ENCODE measurements at regions not wholly inside any gene's neighbourhood (a gene's known extent, or its start where the extent isn't known, plus 50 kb on each side); places are given as distances from the start of the nearest gene placed in this dataset.

DNA sequence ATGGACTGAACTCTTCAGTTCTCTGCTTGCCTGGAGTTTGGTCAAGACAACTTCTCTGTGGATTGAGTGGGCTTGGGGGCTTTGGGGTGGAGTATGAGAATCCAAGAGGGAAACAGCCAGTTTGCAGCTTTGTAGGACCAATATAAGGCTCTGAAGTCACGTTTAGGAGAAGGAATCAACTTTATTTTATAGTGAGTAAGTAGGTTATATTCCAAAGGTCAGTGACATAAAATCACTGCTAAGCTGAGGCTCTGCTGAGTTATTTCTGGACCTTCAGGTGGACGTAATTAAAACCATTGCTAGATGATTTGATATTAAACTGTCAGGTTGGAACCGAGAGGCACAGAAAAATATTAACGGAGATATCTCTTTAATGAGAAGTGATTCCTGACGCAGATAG lies 514.4 kb downstream of the DMAC1 start:
- Histone ChIP-seq H4K20me1 (ENCODE audit: insufficient read depth, low read length, poor library complexity, severe bottlenecking) (no peaks in the 10 kb centered on the region), H3K79me2 (ENCODE audit: insufficient read depth, low read length) (no peaks in the 10 kb centered on the region), H3K4me2 (ENCODE audit: low read depth, low read length, poor library complexity, severe bottlenecking) (no peak overlapping the region), H3F3A (ENCODE audit: low read depth) (no peaks in the 10 kb centered on the region), H3K9me2 (replicated peaks; ENCODE audit: low read depth, low read length) (no peaks in the 10 kb centered on the region), H3K4me3 (ENCODE audit: low read length, poor library complexity, severe bottlenecking) (no peak overlapping the region), H3K4me1 (ENCODE audit: insufficient read depth, low read length, poor library complexity, severe bottlenecking) (no peaks in the 10 kb centered on the region), H3K9me3 (ENCODE audit: insufficient read depth, low read depth, low read length) (no peaks in the 10 kb centered on the region), H3K36me3 (ENCODE audit: insufficient read depth, low read length) (no peaks in the 10 kb centered on the region), H2AFZ (ENCODE audit: low read length) (no peak overlapping the region), H3K27me3 (ENCODE audit: insufficient read depth, low read length, poor library complexity, severe bottlenecking) (no peaks in the 10 kb centered on the region), H3K9ac (ENCODE audit: low read depth, low read length, poor library complexity, severe bottlenecking) (no peak overlapping the region)
- TF ChIP-seq, protein P1, sequence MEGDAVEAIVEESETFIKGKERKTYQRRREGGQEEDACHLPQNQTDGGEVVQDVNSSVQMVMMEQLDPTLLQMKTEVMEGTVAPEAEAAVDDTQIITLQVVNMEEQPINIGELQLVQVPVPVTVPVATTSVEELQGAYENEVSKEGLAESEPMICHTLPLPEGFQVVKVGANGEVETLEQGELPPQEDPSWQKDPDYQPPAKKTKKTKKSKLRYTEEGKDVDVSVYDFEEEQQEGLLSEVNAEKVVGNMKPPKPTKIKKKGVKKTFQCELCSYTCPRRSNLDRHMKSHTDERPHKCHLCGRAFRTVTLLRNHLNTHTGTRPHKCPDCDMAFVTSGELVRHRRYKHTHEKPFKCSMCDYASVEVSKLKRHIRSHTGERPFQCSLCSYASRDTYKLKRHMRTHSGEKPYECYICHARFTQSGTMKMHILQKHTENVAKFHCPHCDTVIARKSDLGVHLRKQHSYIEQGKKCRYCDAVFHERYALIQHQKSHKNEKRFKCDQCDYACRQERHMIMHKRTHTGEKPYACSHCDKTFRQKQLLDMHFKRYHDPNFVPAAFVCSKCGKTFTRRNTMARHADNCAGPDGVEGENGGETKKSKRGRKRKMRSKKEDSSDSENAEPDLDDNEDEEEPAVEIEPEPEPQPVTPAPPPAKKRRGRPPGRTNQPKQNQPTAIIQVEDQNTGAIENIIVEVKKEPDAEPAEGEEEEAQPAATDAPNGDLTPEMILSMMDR (conservative IDR thresholded peaks at IDR 0.05; ENCODE audit: low read length) = no peak
- TF ChIP-seq EZH2phosphoT487 (IDR thresholded peaks at IDR 0.05; ENCODE audit: borderline replicate concordance) = no peak

- no peaks in the 10 kb centered on the region for H3K36me3 ChIP-seq (ENCODE audit: insufficient read depth, low read length)
- H3K79me2 ChIP-seq (ENCODE audit: insufficient read depth, low read length) = no peaks in the 10 kb centered on the region
- H3K4me3 ChIP-seq (ENCODE audit: low read length, poor library complexity, severe bottlenecking) = no peak overlapping the region
- no peaks in the 10 kb centered on the region for H3K9me2 ChIP-seq (replicated peaks; ENCODE audit: low read depth, low read length)
- no peaks in the 10 kb centered on the region for H3K27me3 ChIP-seq (ENCODE audit: insufficient read depth, low read length, poor library complexity, severe bottlenecking)
- H2AFZ ChIP-seq (ENCODE audit: low read length) = no peak overlapping the region
- H3K9ac ChIP-seq (ENCODE audit: low read depth, low read length, poor library complexity, severe bottlenecking) = no peak overlapping the region
- TF ChIP-seq, protein P1 (conservative IDR thresholded peaks at IDR 0.05; ENCODE audit: low read length) = no peak
- no peaks in the 10 kb centered on the region for H3K4me1 ChIP-seq (ENCODE audit: insufficient read depth, low read length, poor library complexity, severe bottlenecking)
- no peak overlapping the region for H3K4me2 ChIP-seq (ENCODE audit: low read depth, low read length, poor library complexity, severe bottlenecking)
- no peaks in the 10 kb centered on the region for H4K20me1 ChIP-seq (ENCODE audit: insufficient read depth, low read length, poor library complexity, severe bottlenecking)
- H3K9me3 ChIP-seq (ENCODE audit: insufficient read depth, low read depth, low read length) = no peaks in the 10 kb centered on the region
- H3F3A ChIP-seq (ENCODE audit: low read depth) = no peaks in the 10 kb centered on the region
Observed at GRCh38 chr9:7284517-7284916, 515.1 kb downstream of the DMAC1 start.

DNA sequence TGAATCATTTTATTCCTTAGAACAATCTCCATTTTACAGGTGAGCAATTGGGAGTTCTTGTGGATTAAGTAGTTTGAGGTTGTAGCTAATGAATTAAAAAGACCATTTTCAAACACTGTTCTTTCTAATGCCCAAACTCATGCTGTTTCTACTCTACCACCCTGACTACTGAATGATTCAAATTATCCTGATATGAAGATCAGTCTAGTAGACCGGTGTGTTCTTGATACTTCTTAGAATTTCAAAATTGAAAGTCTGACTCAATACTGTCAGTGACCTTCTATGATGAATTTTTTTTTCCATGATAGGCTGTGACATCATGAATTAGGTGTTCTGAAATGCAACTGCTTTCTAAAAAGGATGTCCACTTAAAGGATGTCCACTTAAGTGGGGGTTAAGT lies 515.5 kb downstream of the DMAC1 start:
- no peak for TF ChIP-seq EZH2phosphoT487 (IDR thresholded peaks at IDR 0.05; ENCODE audit: borderline replicate concordance)
- TF ChIP-seq, protein P1 (conservative IDR thresholded peaks at IDR 0.05; ENCODE audit: low read length) = no peak

More for the DNA sequence above, 515.5 kb downstream of the DMAC1 start:
- Histone ChIP-seq H3K4me3 (ENCODE audit: low read length, poor library complexity, severe bottlenecking) (no peak overlapping the region), H3K27me3 (ENCODE audit: insufficient read depth, low read length, poor library complexity, severe bottlenecking) (no peaks in the 10 kb centered on the region), H3K36me3 (ENCODE audit: insufficient read depth, low read length) (no peaks in the 10 kb centered on the region), H3K4me2 (ENCODE audit: low read depth, low read length, poor library complexity, severe bottlenecking) (no peak overlapping the region), H2AFZ (ENCODE audit: low read length) (no peak overlapping the region), H3K9me2 (replicated peaks; ENCODE audit: low read depth, low read length) (no peaks in the 10 kb centered on the region), H3K9ac (ENCODE audit: low read depth, low read length, poor library complexity, severe bottlenecking) (no peak overlapping the region), H3K79me2 (ENCODE audit: insufficient read depth, low read length) (no peaks in the 10 kb centered on the region), H3F3A (ENCODE audit: low read depth) (no peaks in the 10 kb centered on the region), H3K9me3 (ENCODE audit: insufficient read depth, low read depth, low read length) (no peaks in the 10 kb centered on the region), H4K20me1 (ENCODE audit: insufficient read depth, low read length, poor library complexity, severe bottlenecking) (no peaks in the 10 kb centered on the region), H3K4me1 (ENCODE audit: insufficient read depth, low read length, poor library complexity, severe bottlenecking) (no peaks in the 10 kb centered on the region)

Measured in Loucy (cell line).